ENCODE measurements at regions not wholly inside any gene's neighbourhood (a gene's known extent, or its start where the extent isn't known, plus 50 kb on each side); places are given as distances from the start of the nearest gene placed in this dataset.
"Not testable (repeated sequence)": the region's sequence is repeated elsewhere in the genome, so short reads cannot be mapped to it uniquely, and the experiment has no call there.

- not testable (repeated sequence) for DNase-seq (ENCODE audit: low read depth in 2 of 2)
Observed at GRCh38 chr9:30942852-30943251, 1441.6 kb upstream of the ACO1 start.

GRCh38 chr9:30943446-30944224 lies 1440.8 kb upstream of the ACO1 start:
- no peak for DNase-seq (ENCODE audit: low read depth in 2 of 2)

- DNase-seq (ENCODE audit: low read depth in 2 of 2), result no peak
Observed at GRCh38 chr9:30944225-30944569, 1440.2 kb upstream of the ACO1 start.

DNA sequence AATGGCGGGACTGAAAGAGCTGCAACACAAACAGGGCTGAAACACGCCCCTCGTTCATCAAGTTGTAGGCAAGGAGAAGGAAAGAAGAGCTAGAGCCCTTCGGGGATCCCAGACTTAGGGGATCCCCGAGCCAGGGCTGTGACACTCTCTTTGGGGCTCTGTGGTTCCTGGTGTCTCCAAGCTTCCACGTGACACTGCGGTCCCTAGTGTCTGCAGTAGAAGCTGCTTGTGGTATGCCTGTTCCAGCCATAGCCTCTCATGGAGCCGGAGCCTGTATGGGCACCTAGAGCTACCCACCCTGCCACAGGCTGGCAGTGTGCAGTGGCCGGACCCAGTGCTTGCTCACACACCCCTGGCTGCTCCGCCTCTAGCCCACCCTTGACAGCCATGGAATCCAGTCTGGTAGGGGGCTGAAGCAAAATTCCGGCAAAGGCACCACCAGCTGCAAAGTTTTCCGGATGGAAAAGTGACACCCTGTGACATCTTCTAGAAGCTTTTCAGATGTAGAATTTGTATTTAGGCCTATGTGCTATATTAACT lies 1439.6 kb upstream of the ACO1 start:
- DNase-seq (ENCODE audit: low read depth in 2 of 2), result no peak

GRCh38 chr9:30964332-30964731 lies 1420.1 kb upstream of the ACO1 start:
- no peak for DNase-seq (ENCODE audit: low read depth in 2 of 2)

- no peak for DNase-seq (ENCODE audit: low read depth in 2 of 2)
Observed at GRCh38 chr9:30967476-30967875, 1417.0 kb upstream of the ACO1 start.

DNA sequence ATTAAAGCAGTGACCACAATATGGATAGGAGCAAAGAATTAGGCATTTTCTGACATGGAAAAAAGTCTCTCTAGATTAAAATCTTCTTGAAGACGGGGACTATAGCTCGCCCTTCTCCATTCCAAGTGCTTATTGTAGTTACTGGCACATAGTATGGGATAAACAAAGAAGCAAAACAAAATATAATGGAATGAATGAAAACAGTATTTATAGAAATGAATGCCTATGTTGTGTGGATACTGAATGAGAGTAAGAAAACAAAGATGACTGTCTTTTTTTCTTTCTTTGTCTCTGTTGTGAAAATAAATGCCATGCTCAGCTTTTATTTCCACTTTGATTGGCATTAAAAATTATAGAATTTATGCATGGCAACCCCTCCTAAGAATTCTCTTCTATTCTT lies 1414.3 kb upstream of the ACO1 start:
- no peak for DNase-seq (ENCODE audit: low read depth in 2 of 2)

DNA sequence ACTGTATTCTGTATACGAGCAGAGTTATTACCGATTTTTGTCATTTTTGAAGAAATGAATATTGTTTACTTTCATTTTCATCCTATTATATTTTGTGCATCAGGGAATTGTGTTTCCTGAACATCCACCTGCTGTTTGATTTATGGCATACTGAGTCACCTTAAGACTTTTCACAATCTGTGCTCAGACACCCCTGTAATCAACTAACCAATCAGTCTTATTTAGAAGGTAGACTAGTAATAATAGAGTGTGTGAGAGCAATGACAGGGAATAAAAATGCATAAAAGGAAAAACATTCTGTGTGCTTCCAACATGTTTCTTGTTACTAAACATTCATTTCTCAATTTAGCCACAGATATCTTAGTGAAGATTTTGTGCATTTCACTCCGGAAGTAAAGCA lies 1413.6 kb upstream of the ACO1 start:
- no peak for DNase-seq (ENCODE audit: low read depth in 2 of 2)

GRCh38 chr9:30972654-30973053 lies 1411.8 kb upstream of the ACO1 start:
- DNase-seq (ENCODE audit: low read depth in 2 of 2), result no peak

- DNase-seq (ENCODE audit: low read depth in 2 of 2), result no peak
Observed at GRCh38 chr9:30977965-30978364, 1406.5 kb upstream of the ACO1 start.

- DNase-seq (ENCODE audit: low read depth in 2 of 2), result no peak
Observed at GRCh38 chr9:30982301-30982700, 1402.1 kb upstream of the ACO1 start.

DNA sequence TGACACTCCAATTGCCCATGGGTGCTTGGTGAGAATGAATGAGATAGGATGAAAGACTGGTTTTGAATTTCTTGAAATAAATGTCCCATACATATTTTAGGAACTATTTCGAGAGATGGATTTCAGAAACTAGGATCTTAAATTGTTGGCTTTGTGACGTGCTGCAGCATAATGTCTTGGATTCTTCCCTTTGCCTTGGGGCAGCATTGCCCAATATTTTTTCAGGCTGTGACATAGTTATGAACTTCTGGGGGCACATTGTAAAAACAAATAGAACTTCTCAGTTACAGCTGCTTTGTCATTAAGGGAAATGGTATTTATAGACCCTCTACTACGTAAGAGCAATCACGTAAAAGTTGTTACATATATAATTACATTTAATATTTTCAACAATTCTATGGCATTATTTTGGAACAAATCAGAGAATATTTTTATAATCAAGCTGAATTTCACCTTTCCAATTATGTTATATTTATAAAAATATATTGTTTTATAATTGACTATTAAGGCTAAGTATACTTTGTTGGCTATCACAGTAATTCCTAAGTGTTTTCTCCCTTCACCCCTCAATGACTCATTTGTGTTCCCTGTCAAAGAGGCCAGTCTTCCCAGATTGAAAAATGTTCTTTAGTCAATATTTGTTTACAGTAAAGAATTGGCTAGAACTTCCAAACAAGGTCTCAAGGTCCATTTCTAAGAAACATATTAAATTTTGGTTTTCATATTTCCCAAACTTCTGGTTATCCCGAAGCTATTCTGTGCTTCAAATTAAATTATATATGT lies 1388.3 kb upstream of the ACO1 start:
- no peak for DNase-seq (ENCODE audit: low read depth in 2 of 2)

GRCh38 chr9:30996761-30997160 lies 1387.7 kb upstream of the ACO1 start:
- DNase-seq (ENCODE audit: low read depth in 2 of 2), result no peak

DNA sequence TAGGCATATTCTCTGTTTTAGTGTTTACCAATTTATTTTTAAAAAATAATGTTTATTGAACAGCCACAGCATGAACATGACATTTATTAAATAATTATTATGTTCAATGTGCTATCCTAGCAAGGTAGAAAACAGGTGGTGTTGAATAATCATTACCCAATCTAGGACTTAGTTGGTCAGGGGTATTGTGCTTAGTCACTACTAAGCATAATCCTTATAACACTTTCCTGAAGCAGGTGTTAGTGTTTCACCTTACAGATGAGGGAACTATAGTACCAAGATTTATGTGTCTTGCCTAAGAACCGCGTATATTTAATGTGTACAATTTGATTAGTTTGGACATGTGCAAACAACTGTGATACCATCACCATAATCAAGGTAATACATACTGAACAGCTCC lies 1387.2 kb upstream of the ACO1 start:
- no peak for DNase-seq (ENCODE audit: low read depth in 2 of 2)

DNA sequence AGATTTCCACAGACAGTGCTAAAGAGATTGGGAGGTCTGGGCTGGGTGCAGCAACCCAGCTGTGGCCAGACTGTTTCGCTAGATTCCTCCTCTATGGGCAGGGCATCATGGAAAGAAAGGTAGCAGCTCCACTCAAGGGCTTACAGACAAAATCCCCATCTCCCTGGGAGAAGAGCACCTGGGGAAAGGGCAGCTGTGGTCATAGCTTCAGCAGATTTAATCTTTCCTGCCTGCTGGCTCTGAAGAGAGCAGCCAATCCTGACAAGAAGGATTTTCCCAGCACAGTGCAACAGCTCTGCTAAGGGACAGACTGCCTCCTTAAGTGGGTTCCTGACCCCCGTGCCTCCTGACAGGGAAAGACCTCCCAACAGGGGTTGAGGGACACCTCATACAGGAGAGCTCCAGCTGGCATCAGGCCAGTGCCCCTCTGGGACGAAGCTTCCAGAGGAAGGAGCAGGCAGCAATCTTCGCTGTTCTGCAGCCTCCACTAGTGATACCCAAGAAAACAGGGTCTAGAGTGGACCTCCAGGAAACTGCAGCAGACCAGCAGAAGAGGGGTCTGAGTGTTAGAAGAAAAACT lies 1379.3 kb upstream of the ACO1 start:
- DNase-seq (ENCODE audit: low read depth in 2 of 2), result no peak

- DNase-seq (ENCODE audit: low read depth in 2 of 2), result no peak
Observed at GRCh38 chr9:31013371-31013770, 1371.1 kb upstream of the ACO1 start.

DNA sequence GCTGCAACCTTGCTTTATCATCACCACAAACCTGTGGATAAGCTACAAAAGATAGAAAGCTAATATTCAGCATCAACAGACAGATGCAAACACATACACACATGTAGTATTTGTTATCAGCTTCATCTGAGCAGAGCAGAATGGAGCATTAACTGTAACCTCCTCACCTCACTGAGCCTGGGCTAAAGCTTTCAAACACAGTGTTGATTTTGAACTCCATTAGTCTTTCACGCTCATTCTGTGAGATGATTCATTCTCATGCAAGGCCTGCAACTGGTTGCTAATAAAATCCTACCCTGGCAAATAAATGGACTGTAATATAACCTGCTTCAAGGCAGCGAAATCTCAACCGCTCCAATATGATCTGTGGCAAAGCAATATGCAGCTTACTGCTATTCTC lies 1360.6 kb upstream of the ACO1 start:
- DNase-seq (ENCODE audit: low read depth in 2 of 2), result no peak

GRCh38 chr9:31027678-31028077 lies 1356.8 kb upstream of the ACO1 start:
- no peak for DNase-seq (ENCODE audit: low read depth in 2 of 2)

DNA sequence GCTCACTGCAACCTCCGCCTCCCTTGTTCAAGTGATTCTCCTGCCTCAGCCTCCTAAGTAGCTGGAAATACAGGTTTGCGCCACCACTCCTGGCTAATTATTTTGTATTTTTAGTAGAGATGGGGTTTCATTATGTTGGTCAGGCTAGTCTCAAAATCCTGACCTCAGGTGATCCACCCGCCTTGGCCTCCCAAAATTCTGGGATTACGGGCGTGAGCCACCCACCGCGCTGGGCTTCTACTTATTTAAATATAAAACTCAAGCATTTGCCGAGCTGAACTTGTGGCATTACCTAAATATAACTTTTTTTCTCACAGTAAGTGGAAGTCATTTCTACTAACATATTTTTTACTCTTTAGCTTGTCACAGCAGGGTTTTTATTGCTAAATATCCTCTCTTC lies 1356.3 kb upstream of the ACO1 start:
- no peak for DNase-seq (ENCODE audit: low read depth in 2 of 2)

- DNase-seq (ENCODE audit: low read depth in 2 of 2), result peak; percentile 37 to 40
Observed at GRCh38 chr9:31030741-31031202, 1353.7 kb upstream of the ACO1 start.

- no peak for DNase-seq (ENCODE audit: low read depth in 2 of 2)
Observed at GRCh38 chr9:31032206-31032605, 1352.2 kb upstream of the ACO1 start.

- no peak for DNase-seq (ENCODE audit: low read depth in 2 of 2)
Observed at GRCh38 chr9:31034311-31034710, 1350.1 kb upstream of the ACO1 start.

- DNase-seq (ENCODE audit: low read depth in 2 of 2), result no peak
Observed at GRCh38 chr9:31040564-31040963, 1343.9 kb upstream of the ACO1 start.
